ENCODE measurements at regions not wholly inside any gene's neighbourhood (a gene's known extent, or its start where the extent isn't known, plus 50 kb on each side); places are given as distances from the start of the nearest gene placed in this dataset.

DNA sequence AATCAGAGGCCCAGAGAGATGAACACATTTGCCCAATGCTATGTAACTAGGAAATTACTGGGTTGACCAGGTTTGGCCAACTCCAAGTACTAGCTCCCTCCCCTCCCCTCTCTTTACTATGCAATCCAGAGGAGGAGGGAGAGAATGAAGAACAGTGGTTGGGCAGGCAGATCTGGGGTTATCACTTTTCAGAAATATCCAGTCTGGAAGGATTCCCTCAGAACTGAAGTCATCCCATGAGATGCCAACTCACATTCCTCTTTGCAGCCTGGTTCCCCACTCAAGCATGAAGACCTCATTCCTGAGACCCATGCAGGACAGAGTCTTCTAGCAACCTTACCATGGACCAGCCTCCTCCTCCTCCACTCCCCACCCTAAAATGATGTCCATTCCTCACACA lies 201.1 kb downstream of the TLE3 start:
- no peak overlapping the region for H3K4me3 ChIP-seq (ENCODE audit: low read depth, low read length)
- TF ChIP-seq, protein P1, sequence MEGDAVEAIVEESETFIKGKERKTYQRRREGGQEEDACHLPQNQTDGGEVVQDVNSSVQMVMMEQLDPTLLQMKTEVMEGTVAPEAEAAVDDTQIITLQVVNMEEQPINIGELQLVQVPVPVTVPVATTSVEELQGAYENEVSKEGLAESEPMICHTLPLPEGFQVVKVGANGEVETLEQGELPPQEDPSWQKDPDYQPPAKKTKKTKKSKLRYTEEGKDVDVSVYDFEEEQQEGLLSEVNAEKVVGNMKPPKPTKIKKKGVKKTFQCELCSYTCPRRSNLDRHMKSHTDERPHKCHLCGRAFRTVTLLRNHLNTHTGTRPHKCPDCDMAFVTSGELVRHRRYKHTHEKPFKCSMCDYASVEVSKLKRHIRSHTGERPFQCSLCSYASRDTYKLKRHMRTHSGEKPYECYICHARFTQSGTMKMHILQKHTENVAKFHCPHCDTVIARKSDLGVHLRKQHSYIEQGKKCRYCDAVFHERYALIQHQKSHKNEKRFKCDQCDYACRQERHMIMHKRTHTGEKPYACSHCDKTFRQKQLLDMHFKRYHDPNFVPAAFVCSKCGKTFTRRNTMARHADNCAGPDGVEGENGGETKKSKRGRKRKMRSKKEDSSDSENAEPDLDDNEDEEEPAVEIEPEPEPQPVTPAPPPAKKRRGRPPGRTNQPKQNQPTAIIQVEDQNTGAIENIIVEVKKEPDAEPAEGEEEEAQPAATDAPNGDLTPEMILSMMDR (IDR thresholded peaks at IDR 0.05; ENCODE audit: insufficient read depth, low read length, missing control alignments): no peak
- no peak for DNase-seq (ENCODE audit: low read depth, low spot score)
- CTCF ChIA-PET: no interaction called here
- POLR2A ChIA-PET: no interaction called here

DNA sequence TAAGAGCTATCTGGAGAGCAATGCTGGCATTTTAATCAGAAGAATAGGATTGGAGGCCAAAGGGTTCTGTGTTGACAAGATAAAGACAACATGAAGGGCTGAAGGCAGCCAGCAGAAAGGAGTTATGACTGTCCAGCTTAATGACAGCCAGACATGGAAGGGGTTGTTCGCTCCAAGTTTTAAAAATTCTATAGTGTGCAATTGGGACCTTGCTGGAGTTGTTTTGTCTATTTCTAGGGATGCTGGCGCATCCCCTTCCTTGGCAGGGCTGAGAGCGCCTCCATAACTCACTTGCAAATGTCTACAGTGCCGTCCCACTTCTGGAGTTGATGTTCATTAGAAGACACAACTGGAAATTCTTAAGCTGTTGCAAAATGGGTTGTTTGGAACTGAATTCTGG lies 200.7 kb downstream of the TLE3 start:
- ChIA-PET CTCF (no interaction called here), POLR2A (no interaction called here)
- TF ChIP-seq, protein P1 (IDR thresholded peaks at IDR 0.05; ENCODE audit: insufficient read depth, low read length, missing control alignments): no peak
- DNase-seq (ENCODE audit: low read depth, low spot score): no peak
- no peak overlapping the region for H3K4me3 ChIP-seq (ENCODE audit: low read depth, low read length)

DNA sequence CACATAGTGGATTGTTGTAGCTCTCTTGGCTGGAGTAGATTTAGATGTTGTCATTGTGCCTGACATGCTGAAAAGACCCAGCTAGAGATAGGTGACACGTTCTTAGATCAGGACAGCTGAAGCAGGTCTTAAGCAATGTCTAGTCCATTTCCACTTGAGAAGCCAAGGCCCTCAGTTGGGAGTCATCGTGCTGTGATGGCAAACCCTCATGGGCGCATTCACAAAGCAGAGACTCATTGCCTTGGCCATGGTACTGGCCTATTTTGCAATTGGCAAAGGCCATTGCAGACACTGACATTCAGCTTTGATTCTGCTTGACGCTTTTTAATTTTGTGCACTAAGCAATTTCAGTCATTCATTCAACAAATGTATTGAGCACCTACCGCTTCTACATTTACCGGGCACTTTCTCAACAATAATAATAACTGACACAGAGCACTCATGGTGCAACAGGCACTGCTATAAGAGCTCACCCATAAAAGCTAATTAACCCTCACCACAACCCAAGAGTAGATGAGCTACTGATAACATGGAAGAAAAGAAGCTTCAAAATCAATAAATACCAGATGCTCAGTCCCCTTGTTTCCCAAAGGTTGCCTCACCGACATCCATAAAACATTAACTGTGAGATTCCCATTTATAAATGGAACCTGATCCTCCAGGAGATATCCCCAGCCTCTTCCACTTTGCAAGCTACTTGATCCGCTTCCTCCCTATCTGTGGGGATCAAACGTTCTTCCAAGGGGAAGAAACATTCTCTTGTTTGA lies 200.1 kb downstream of the TLE3 start:
- no peak overlapping the region for H3K4me3 ChIP-seq (ENCODE audit: low read depth, low read length)
- no peak for DNase-seq (ENCODE audit: low read depth, low spot score)
- TF ChIP-seq, protein P1 (IDR thresholded peaks at IDR 0.05; ENCODE audit: insufficient read depth, low read length, missing control alignments): no peak
- ChIA-PET POLR2A (no interaction called here), CTCF (interaction anchor here (1.5 kb wide), 1 partner anchor 12 kb away, joined by 3 read pairs; no protein-coding TSS in a partner anchor)

DNA sequence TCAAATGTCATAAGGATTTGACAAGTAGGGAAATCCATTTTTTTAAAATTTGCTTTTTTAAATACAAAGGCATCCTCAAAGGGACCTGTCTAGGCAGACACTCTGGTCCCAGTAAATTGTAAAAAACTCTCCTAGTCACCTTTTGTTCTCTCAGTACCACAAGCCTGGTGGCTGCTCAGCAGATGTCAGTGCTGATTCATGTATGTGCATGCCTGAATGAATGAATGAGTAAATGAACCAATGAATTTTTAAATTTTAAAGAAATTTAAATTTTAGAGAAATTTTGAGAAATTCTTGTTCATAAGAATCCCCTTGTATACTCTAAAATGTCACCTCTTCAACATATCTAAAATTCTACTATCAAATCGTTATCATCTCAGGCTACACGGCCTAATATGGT lies 199.5 kb downstream of the TLE3 start:
- H3K4me3 ChIP-seq (ENCODE audit: low read depth, low read length): no peak overlapping the region
- no peak for DNase-seq (ENCODE audit: low read depth, low spot score)
- ChIA-PET POLR2A (no interaction called here), CTCF (interaction anchor here (1.5 kb wide), 1 partner anchor 11 kb away, joined by 3 read pairs; no protein-coding TSS in a partner anchor)
- TF ChIP-seq, protein P1 (IDR thresholded peaks at IDR 0.05; ENCODE audit: insufficient read depth, low read length, missing control alignments): no peak

DNA sequence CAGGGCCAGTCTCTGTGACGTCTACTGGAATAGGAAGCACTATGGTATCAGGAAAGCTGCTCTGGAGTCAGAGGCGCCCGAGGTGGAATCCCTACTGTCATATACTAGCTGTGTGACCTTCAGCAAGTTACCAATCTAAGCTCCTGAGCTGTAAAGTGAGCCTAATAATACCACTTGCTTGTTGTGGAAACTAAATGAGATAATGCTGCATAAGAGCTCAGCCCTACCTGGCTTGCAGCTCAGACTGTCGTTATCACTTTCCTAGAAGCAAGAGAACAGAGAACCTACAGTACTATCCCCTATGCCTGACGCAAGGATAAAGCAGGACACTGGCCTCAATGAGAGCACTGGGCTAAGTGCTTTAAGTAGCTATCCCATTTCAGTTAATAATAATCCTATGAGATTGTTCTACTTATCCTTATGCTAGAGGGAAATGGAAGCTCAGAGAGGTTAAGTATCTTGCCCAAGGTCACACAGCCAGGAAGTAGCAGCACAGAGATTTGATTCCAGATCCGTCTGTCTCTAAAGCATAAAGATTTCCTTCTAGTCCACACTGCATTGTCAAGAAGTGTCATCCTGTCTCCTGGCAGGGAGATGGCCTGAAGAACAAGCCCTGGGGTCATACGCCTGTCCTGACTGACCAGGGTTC lies 195.2 kb downstream of the TLE3 start:
- POLR2A ChIA-PET: no interaction called here
- CTCF ChIA-PET: interaction anchor here (1.9 kb wide), 1 partner anchor 8 kb away, joined by 5 read pairs; no protein-coding TSS in a partner anchor
- TF ChIP-seq, protein P1 (IDR thresholded peaks at IDR 0.05; ENCODE audit: insufficient read depth, low read length, missing control alignments): no peak
- no peak overlapping the region for H3K4me3 ChIP-seq (ENCODE audit: low read depth, low read length)
- no peak for DNase-seq (ENCODE audit: low read depth, low spot score)
